Astrocyte of the spinal cord (primary cell): ENCODE measurements at regions not wholly inside any gene's neighbourhood (a gene's known extent, or its start where the extent isn't known, plus 50 kb on each side); places are given as distances from the start of the nearest gene placed in this dataset.

ENCODE experiments used
- DNase-seq: peaks from one replicate; pipeline ENCODE4 v3.0.0; 2011; ENCODE audit warnings: low read depth, low spot score
- H3K4me3 ChIP-seq: 2 replicates; pipeline ENCODE4 v1.5.1; 2011; ENCODE audit warnings: low read depth, mild to moderate bottlenecking, low read length, moderate library complexity
- CTCF ChIP-seq: IDR thresholded peaks from 2 replicates; pipeline ENCODE4 v1.5.1; 2012; ENCODE audit warnings: low read depth, mild to moderate bottlenecking, low read length, inconsistent platforms
- in situ Hi-C: cut with HindIII; loops from 2 replicates; pipeline ENCODE4 v1.10.0; 2017; ENCODE audit warnings: low sequenced_read_pairs

DNA sequence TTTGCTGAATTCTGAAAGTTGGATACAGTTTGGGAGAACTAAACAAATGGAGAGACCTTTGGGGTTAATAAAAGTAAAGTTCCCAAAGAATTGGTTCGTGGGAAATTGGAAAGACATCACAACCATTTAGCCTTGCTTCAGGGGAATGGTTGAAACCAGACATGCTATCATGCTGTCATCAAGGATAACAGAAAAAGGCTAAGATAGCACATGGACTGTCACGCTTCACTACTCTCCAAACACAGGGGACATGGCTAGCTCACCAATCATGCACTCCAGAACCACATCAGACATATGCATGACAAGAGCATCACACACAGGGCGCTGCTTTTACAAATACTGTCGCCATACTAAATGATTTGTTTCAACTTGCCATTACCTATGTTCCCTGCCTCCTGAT, 671.7 kb upstream of the ROBO1 start:
- in situ Hi-C loops: no loop called here
- no peak overlapping the region for H3K4me3 ChIP-seq
- TF ChIP-seq CTCF: no peak
- no peak for DNase-seq

DNA sequence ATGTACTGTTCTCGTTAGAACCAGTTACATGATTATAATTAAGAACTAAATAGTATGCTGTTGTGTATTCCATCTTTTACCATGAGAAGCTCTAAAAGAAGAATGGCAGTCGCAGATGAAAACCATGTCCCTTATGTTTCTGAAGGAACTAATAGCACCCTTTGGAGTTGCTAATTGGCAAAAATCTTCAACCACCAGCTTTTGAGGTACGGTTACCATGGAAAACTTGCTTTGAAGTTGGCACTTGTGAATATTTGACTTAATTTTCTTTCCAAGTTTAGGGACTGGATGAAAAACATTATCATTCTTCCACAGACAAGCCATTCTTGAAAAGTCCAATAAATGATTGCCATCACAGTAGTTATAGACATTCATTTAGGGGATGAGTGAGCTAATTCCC, 666.6 kb upstream of the ROBO1 start:
- in situ Hi-C loops: no loop called here
- TF ChIP-seq CTCF: no peak

DNA sequence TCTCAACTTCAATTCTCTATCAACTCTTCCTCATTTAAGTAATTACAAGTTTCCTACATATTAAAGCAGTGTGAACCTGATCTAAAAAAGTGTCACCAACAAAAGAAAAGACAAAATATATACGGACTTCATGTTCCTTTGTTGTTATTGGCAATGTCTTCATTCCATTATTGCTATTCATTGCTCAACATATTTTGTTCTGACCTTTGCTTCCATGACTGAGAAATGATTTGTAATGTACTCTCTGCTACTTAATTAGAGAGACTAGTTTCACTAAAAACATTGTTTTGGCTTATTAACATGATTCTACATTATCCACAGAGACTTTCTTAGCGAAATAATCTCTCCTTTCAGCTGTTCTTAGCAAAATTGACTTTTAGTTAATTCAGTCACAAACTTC, 657.2 kb upstream of the ROBO1 start:
- DNase-seq: no peak
- in situ Hi-C loops: no loop called here

More for the DNA sequence above, 666.6 kb upstream of the ROBO1 start:
- no peak for DNase-seq
- no peak overlapping the region for H3K4me3 ChIP-seq

GRCh38 chr3:80408030-80408721, 640.4 kb upstream of the ROBO1 start:
- H3K4me3 ChIP-seq: no peak overlapping the region
- TF ChIP-seq CTCF: no peak
- in situ Hi-C loops: no loop called here
- DNase-seq: no peak

More for the DNA sequence above, 657.2 kb upstream of the ROBO1 start:
- H3K4me3 ChIP-seq: no peak overlapping the region
- TF ChIP-seq CTCF: no peak

GRCh38 chr3:80405618-80406017, 637.8 kb upstream of the ROBO1 start:
- in situ Hi-C loops: no loop called here
- no peak for DNase-seq
- H3K4me3 ChIP-seq: no peak overlapping the region
- TF ChIP-seq CTCF: no peak

- H3K4me3 ChIP-seq: no peak overlapping the region
- no peak for TF ChIP-seq CTCF
- in situ Hi-C loops: no loop called here
- no peak for DNase-seq
Observed at GRCh38 chr3:80395023-80395422, 627.2 kb upstream of the ROBO1 start.
